ENCODE measurements at regions not wholly inside any gene's neighbourhood (a gene's known extent, or its start where the extent isn't known, plus 50 kb on each side); places are given as distances from the start of the nearest gene placed in this dataset.

DNA sequence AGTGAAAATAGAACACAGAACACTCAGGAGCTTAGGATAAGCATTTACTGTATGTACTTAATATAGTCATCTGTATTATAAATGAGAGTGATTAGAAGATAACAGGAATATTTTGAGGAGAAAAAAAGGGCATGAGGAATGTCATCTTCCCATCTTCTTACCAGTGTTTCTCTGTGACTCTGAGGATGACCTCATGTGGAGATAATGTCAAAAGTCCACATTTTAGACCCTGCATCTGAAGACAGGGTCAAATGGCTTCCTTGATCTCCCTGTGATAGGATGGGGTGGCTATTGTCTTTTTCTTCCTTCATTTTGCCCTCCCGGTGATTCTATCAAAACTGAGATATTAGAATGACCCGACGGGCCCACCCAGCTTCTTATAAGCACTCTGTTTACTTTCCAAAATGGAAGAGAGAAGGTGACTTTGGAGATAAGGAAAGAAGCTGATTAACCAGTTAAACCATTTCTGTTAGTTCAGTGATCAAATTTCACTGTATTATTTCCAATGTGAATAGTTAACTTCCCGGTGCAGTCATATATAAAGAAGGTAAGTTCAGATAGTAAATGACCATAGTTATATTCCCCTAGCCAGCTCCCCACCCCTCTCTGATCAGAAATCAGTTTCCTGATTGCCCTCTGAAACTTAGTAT, 115.7 kb upstream of the SALL4 start:
- no peak for DNase-seq

- DNase-seq = no peak
Observed at GRCh38 chr20:51916244-51916643, 113.9 kb upstream of the SALL4 start.

DNA sequence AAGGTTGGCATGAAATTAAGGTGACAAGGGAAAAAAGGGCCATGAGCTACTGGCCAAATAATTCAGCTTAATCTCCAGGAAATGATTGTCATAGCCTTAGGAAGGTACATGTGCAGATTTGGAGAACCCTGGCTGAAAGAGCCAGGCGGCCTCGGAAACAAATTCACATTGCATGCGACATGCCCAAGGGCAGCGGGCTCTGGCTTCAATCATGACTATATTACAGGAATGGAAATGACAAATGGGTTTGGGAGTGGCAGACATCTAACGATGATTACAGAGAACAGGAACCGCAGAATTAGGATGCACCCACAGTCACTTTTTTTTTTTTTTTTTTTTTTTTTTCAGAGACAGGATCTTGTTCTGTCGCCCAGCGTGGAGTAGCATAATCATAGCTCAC, 112.4 kb upstream of the SALL4 start:
- peak; percentile 44 for DNase-seq

DNA sequence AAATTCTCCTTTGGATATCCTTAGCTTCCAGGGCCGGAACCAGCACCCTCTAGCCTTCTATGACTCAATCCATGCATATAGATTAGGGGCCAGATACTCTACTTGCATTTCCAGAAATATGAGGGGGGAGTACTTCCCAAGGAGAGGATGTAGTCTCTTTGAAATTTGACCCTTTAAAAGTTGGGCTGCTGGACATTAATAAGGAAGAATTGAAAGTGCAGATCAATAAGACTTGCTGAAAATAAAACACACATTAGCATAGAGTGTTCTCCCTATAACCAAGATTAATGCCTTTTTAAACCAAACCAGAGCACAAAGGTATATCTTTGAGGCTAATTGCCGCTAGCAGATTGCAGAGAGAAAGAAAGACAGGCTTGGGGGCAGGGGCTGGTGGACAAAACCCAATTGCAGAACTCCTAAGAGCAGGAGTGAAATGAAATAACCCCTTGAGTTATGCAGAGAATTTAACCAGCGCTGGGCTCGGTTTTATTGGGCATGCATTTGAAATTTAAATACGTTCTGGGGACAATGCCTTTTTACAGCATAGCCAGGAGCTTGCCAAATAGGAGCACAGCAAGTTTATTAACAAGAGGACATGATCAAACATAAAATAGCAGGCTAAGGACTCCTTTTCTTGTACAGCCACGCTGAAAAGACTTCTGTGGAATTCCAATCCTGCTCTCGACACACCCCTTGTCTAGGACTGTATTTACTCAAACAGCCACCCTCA, 108.2 kb upstream of the SALL4 start:
- no peak for DNase-seq

- no peak for DNase-seq
Observed at GRCh38 chr20:51906679-51907078, 104.4 kb upstream of the SALL4 start.

DNA sequence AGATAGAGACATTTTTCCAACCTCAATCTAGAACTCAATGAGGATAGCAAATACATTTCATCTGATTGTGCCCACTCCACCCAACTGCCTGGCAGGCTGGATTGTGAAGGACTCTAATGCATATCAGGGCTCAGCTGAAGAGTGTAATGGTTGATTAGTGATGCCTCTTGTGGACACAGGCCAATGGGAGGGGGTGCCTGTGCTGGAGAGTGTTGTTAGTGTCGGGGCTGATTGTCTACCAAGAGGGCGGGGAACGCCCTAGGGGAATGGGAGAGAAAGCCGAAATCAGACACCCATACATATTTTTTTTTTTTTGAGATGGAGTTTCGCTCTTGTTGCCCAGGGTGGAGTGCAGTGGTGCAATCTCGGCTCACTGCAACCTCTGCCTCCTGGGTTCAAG, 103.7 kb upstream of the SALL4 start:
- DNase-seq = peak; percentile 69

GRCh38 chr20:51902933-51903332, 100.6 kb upstream of the SALL4 start:
- DNase-seq = no peak

GRCh38 chr20:51900443-51900842, 98.1 kb upstream of the SALL4 start:
- no peak for DNase-seq

GRCh38 chr20:51899674-51900073, 97.4 kb upstream of the SALL4 start:
- no peak for DNase-seq

DNA sequence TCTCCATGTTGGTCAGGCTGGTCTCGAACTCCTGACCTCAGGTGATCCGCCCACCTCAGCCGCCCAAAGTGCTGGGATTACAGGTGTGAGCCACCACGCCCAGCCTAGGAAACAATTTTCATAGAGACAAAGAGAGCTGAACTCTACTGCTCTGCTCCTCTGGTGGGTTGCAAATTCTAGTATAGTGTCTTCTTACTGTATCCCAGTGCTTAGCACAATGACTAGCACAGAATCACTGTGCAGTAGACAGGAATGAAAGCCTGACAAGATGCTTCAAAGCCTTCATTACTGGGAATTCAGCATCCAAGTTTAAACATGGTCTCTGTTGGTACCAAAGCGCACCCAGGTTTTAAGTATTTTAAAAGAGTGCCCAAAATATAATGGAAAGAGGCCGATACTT, 96.5 kb upstream of the SALL4 start:
- no peak for DNase-seq

GRCh38 chr20:51894619-51895018, 92.3 kb upstream of the SALL4 start:
- no peak for DNase-seq

- no peak for DNase-seq
Observed at GRCh38 chr20:51894201-51894600, 91.9 kb upstream of the SALL4 start.

DNA sequence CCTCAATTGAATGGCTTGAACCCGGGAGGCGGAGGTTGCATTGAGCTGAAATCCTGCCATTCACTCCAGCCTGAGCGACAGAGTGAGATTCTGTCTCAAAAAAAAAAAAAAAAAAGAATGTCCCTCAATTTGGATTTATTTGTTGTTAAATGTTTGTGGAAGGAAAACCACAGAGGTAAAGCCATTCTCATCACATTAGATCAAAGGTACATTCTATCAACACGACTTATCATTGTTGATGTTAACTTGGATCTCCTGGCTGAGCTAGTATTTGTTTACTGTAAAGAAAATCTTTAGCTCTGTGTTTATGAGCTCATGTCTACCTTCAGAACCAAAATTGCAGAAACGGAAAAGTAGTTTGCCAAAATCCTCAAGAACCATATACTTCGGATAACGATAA, 91.4 kb upstream of the SALL4 start:
- no peak for DNase-seq

- no peak for DNase-seq
Observed at GRCh38 chr20:51890003-51890402, 87.7 kb upstream of the SALL4 start.

DNA sequence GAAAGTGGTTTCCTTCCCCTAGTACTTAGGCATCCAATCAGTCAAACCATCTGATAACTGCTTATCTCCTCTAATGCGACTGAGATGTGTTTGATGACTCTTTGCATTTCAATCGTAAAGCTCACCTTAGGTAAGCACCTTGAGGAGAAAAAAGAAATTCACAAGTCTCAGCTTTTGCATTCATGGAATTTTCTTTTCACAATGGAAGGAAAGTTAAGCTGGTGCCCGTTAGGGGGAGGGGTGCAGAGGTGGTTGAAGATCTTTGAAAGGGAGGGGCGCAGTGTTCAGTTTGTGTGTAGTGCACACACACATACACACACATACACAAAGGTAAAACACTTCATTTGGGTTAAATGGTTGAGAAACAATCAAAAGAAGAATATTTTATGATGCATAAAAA, 87.1 kb upstream of the SALL4 start:
- no peak for DNase-seq

DNA sequence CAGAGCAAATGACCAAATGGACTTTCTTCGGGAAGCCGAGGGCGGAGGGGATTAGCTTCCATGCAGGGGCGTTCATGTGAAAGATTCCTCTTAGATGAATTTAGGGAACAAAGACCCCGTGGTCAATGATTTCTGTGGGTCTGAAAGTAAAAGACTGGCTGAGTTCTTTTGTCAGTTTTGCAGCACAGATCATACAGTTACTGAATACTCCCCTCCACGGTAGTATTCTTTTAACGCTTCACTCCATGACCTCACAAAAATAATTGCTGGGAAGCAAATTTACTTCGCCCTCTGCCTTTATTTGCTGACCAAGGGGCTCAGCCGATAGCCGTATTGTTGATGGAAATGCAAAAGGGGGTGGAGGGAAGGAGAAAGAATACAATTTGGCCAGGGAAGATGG, 86.0 kb upstream of the SALL4 start:
- DNase-seq = peak; percentile 36

DNA sequence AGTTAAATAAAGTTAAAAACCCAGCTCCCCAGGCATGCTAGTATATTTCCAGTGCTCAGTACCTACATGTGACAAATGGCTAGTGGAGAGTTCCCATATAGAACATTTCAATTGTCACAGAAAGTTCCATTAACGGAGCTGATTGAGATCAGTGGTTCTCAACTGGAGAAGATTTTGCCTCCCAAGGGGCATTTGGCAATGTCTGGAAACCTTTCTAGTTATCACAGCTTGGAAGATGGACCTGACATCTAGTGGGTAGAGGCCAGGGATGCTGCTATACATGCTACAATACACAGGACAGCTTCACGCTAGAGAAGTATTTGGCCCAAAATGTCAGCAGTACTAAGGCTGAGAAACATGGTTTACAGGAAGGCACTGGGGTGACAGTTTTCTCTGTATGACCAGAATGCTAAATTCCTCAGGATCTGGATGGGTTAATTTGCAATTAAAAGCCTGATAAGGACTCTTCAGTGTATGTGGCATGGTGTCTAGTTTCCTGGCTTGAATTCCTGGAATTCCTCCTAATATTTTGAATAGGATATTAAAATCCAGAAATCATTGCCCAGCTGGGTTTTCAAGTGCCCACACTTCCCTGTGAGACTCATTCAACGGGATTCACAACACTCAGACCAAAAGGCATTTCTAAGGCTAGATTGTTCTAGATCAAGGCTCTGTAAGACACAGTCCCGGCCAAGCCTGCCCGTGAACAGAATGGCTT, 84.7 kb upstream of the SALL4 start:
- DNase-seq = no peak

DNA sequence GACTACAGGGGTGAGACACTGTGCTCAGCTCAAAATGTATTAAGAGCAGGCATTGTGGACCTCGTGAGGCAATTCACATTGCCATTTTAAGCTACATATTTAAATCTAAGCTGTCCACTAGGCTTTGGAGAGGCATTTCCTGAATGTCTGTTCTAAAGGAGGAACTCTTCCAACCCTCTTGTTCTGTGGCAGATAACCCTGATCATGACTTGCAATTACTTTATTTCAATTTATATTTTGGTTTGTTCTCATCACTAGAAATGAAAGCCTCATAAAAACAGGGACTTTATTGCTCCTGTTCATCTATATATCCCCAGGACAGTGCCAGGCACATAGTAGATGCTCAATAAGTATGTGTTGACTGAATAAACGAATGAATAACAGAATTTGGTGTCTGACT, 84.0 kb upstream of the SALL4 start:
- DNase-seq = no peak

DNA sequence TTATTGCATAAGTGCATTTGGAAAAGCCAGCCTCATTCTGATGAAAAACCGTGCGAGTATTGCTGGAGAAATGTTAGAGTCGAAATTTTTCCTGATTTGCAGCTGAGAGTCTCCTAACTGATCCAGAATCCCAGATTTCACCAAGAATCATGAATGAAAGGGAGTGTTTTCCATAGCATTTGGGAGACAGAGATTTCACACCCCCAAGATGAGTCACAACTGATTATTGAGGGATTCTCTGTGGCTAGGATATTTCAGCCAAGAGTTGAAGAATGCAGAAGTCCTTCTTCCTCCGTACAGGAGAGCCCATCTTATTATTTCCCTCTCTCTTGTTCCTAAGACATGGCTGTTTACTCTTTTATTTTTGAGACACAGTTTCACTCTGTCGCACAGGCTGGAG, 82.2 kb upstream of the SALL4 start:
- DNase-seq = no peak

GRCh38 chr20:51880188-51880587, 77.9 kb upstream of the SALL4 start:
- no peak for DNase-seq

DNA sequence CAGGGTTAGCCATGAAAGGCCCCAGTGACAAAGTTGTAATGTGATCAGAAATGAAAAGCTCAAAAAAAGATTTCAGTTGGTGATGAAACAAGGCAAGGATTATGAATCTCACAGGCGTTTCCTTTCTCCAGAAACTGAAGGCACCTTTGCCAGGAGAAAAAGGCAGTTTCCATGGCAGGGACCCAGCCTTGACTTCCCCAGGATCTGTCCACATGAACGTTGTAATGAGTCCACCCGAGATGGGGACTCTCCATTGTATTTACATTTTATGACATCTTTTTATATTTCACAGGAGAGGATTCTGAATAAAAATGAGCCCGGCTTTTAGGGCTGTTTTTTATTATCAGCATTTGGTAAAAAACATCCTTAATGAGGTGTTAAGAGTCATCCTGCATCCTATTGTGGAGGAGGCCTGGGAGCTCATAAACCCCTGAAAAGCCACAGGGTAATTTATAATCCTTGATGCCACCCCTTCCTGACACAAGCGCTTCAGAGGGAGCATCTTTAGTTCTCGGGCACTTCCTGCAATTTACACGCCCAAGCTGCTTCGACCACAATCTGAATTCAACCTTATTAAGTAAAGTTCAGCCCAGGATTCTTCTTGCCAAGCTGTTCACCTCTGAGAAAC, 74.1 kb upstream of the SALL4 start:
- peak; percentile 55 for DNase-seq

DNA sequence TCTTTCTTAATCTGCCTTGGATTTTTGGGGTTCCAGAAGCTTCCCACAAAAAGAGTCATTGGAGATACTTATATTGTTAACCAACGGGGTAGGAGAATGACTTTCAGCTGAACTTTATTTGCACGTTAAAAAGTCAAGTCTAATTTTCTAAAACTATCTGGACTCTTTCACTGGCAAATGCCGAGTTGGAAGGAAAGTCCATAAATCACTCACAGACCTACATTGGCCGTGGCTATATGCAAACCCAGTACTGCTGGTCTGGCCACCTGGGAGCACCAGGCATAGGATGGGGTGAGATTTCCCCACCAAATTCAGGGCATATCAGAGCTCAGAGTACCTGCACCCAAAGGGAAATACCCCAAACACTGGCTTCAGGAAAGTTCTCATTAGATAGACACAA, 71.3 kb upstream of the SALL4 start:
- no peak for DNase-seq

GRCh38 chr20:51871943-51872342, 69.6 kb upstream of the SALL4 start:
- DNase-seq = no peak

- no peak for DNase-seq
Observed at GRCh38 chr20:51869002-51869401, 66.7 kb upstream of the SALL4 start.
